Right lobe of liver (tissue), 4 donors: ENCODE measurements at regions not wholly inside any gene's neighbourhood (a gene's known extent, or its start where the extent isn't known, plus 50 kb on each side); places are given as distances from the start of the nearest gene placed in this dataset.

Experiments used
- POLR2A ChIP-seq: fragments of 450-650 bp; IDR thresholded peaks from one replicate; pipeline ENCODE4 v1.6.1; 2017; ENCODE audit warnings: antibody characterized with exemption, mild to moderate bottlenecking
- TF ChIP-seq, protein P1 (sequence below), 4 donors: fragments of 200-600 bp in 3 of 4; fragments of 450-650 bp in 1 of 4; IDR thresholded peaks; one replicate each; pipeline versions ENCODE4 v1.5.1 to v1.8.0; 2016 to 2022; ENCODE audit warnings: antibody characterized with exemption in 4 of 4, mild to moderate bottlenecking in 2 of 4
- donor health status: DM: no; HTN: no; CAD: no.
- donor health status: DM: no; HTN: no; CAD: no.
- donor health status: DM: no; HTN: yes; CAD: no.

DNA sequence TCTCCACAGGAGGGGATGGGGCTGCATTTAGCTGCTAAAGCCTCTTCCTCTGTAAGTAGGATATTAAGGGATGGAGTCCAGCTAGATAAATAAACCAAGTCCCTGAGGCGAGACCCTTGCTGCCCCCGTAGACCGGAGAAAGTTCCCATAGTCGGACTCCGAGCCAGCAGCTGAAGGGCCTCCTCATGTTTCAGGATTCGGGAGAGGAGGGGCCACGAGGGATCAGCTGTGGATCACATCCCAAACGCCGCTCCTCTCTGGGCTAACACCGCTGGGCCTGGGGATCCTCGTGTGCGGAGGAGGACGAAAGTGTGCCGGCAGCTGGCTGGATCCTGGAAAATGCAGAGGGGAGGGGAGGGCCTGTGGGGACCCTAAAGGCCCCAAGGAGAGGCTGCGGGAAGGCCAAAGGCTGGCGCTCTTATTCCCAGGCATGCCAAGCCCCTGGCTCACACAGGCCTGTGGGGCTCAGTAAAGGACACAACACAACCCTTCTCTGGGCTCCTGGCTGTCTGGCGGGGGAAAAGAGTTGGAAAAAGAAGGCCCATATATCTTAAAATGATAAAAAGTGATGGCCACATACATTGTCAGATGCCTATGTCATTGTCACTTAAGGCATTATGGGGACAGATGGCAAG lies 82.5 kb upstream of the TMEM72 start:
- TF ChIP-seq, protein P1, sequence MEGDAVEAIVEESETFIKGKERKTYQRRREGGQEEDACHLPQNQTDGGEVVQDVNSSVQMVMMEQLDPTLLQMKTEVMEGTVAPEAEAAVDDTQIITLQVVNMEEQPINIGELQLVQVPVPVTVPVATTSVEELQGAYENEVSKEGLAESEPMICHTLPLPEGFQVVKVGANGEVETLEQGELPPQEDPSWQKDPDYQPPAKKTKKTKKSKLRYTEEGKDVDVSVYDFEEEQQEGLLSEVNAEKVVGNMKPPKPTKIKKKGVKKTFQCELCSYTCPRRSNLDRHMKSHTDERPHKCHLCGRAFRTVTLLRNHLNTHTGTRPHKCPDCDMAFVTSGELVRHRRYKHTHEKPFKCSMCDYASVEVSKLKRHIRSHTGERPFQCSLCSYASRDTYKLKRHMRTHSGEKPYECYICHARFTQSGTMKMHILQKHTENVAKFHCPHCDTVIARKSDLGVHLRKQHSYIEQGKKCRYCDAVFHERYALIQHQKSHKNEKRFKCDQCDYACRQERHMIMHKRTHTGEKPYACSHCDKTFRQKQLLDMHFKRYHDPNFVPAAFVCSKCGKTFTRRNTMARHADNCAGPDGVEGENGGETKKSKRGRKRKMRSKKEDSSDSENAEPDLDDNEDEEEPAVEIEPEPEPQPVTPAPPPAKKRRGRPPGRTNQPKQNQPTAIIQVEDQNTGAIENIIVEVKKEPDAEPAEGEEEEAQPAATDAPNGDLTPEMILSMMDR (IDR thresholded peaks at IDR 0.05), result no peak
- no peak for TF ChIP-seq POLR2A
